Neural cell (in vitro differentiated cells): ENCODE measurements at regions not wholly inside any gene's neighbourhood (a gene's known extent, or its start where the extent isn't known, plus 50 kb on each side); places are given as distances from the start of the nearest gene placed in this dataset.

ENCODE experiments used
- H2AFZ ChIP-seq: fragments of 200-600, 300-800 bp; sonication (generic), shearing (Covaris generic); 2 replicates; pipeline ENCODE4 v1.6.0; 2014; ENCODE audit warnings: low read depth, mild to moderate bottlenecking, antibody characterized with exemption, low read length, moderate library complexity
- H3F3A ChIP-seq: fragments of 200-600 bp; shearing (Covaris generic); 2 replicates; pipeline ENCODE4 v1.6.1; 2016; ENCODE audit warnings: mild to moderate bottlenecking, moderate library complexity, mixed read lengths, antibody characterized with exemption, low read length; ENCODE audit not compliant: insufficient read depth, poor library complexity, severe bottlenecking
- H3K27ac ChIP-seq: fragments of 200-600, 300-800 bp; sonication (generic), shearing (Covaris generic); 2 replicates; pipeline ENCODE4 v1.5.1; 2014; ENCODE audit warnings: mild to moderate bottlenecking, low read length, moderate library complexity
- H3K27me3 ChIP-seq: fragments of 300-800, 200-600 bp; sonication (generic), shearing (Covaris generic); 2 replicates; pipeline ENCODE4 v1.6.0; 2014; ENCODE audit warnings: mild to moderate bottlenecking, low read depth, low read length, moderate library complexity; ENCODE audit not compliant: insufficient read depth
- H3K36me3 ChIP-seq: fragments of 300-800, 200-600 bp; sonication (generic), shearing (Covaris generic); 2 replicates; pipeline ENCODE4 v1.5.1; 2014; ENCODE audit warnings: mild to moderate bottlenecking, antibody characterized with exemption, low read length, moderate library complexity; ENCODE audit not compliant: insufficient read depth
- H3K4me2 ChIP-seq: fragments of 300-800, 200-600 bp; sonication (generic), shearing (Covaris generic); 2 replicates; pipeline ENCODE4 v1.6.0; 2014; ENCODE audit warnings: mild to moderate bottlenecking, low read length
- H3K4me3 ChIP-seq: fragments of 300-800, 200-600 bp; sonication (generic), shearing (Covaris generic); 2 replicates; pipeline ENCODE4 v1.5.1; 2014; ENCODE audit warnings: mild to moderate bottlenecking, low read length, moderate library complexity
- H3K79me2 ChIP-seq: fragments of 200-600 bp; shearing (Covaris generic); replicated peaks from 2 replicates; pipeline ENCODE4 v1.6.0; 2014; ENCODE audit warnings: mild to moderate bottlenecking, low read length, moderate library complexity; ENCODE audit not compliant: insufficient read depth
- H3K9ac ChIP-seq: fragments of 300-800, 200-600 bp; sonication (generic), shearing (Covaris generic); 2 replicates; pipeline ENCODE4 v1.6.1; 2016; ENCODE audit warnings: mild to moderate bottlenecking, low read length, mixed read lengths
- H3K9me2 ChIP-seq: fragments of 200-600 bp; shearing (Covaris generic); 2 replicates; pipeline ENCODE4 v1.6.1; 2016; ENCODE audit warnings: mild to moderate bottlenecking, low read length, mixed read lengths; ENCODE audit not compliant: insufficient read depth
- H3K9me3 ChIP-seq: fragments of 200-600, 300-800 bp; sonication (generic), shearing (Covaris generic); 2 replicates; pipeline ENCODE4 v1.6.1; 2016; ENCODE audit warnings: mild to moderate bottlenecking, mixed run types, low read length, moderate library complexity, mixed read lengths
- H4K20me1 ChIP-seq: fragments of 200-600 bp; shearing (Covaris generic); 2 replicates; pipeline ENCODE4 v1.6.1; 2016; ENCODE audit warnings: mild to moderate bottlenecking, mixed run types; ENCODE audit not compliant: insufficient read depth
- CTCF ChIP-seq: fragments of 450-650 bp; IDR thresholded peaks from 2 replicates; pipeline ENCODE4 v1.5.1; 2014; ENCODE audit warnings: antibody characterized with exemption, mild to moderate bottlenecking, moderate library complexity; ENCODE audit not compliant: poor library complexity, severe bottlenecking
- EP300 ChIP-seq: fragments of 450-650 bp; conservative IDR thresholded peaks from 2 replicates; pipeline ENCODE4 v1.6.1; 2014; ENCODE audit warnings: antibody characterized with exemption, mild to moderate bottlenecking, moderate library complexity; ENCODE audit not compliant: poor library complexity, severe bottlenecking
- EZH2 ChIP-seq: fragments of 200-600, 300-800 bp; shearing (Covaris generic), sonication (generic); IDR thresholded peaks from 2 replicates; pipeline ENCODE4 v1.6.1; 2014; ENCODE audit warnings: antibody characterized with exemption, low read length, borderline replicate concordance, mild to moderate bottlenecking; ENCODE audit not compliant: insufficient read depth, poor library complexity, severe bottlenecking
- MXI1 ChIP-seq: fragments of 450-650 bp; conservative IDR thresholded peaks from 2 replicates; pipeline ENCODE4 v1.6.1; 2014; ENCODE audit warnings: antibody characterized with exemption, mild to moderate bottlenecking; ENCODE audit not compliant: poor library complexity, severe bottlenecking
- POLR2AphosphoS5 ChIP-seq: IDR thresholded peaks from 2 replicates; pipeline ENCODE4 v1.6.1; 2012
- RAD21 ChIP-seq: fragments of 450-650 bp; conservative IDR thresholded peaks from 2 replicates; pipeline ENCODE4 v1.6.1; 2014; ENCODE audit warnings: antibody characterized with exemption, mild to moderate bottlenecking, moderate library complexity
- REST ChIP-seq: IDR thresholded peaks from 2 replicates; pipeline ENCODE4 v1.6.1; 2012; ENCODE audit warnings: borderline replicate concordance
- SMC3 ChIP-seq: fragments of 450-650 bp; conservative IDR thresholded peaks from 2 replicates; pipeline ENCODE4 v1.6.1; 2014; ENCODE audit warnings: antibody characterized with exemption, mild to moderate bottlenecking, moderate library complexity; ENCODE audit not compliant: poor library complexity
- TAF1 ChIP-seq: IDR thresholded peaks from 2 replicates; pipeline ENCODE4 v1.6.1; 2012; ENCODE audit warnings: low read depth

DNA sequence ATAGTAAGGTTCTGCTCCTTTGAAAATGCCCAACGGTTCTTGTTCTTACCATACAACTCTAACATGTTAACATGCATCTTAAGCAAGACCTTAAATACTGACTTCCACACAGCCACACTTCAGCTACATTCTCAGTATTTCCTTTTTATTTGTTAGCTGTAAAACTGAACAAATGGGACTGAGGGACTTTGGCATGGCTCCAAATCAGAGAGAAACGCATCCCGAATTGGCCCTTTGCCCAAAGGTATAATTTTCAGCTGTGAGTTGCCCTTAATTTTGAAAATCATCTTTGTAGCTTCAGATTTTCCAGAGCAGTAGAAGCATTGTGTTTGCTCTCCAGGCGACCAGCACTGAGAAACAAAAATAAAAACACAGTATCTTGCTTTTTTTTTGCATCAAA is 56.4 kb downstream of the NEUROD6 start:
- no peak for TF ChIP-seq SMC3
- no peak for TF ChIP-seq RAD21
- TF ChIP-seq MXI1, result no peak
- no peak for TF ChIP-seq EP300
- no peak for TF ChIP-seq POLR2AphosphoS5
- no peak for TF ChIP-seq EZH2
- TF ChIP-seq CTCF, result no peak
- no peak for TF ChIP-seq TAF1
- Histone ChIP-seq H3K4me3 (no peak overlapping the region), H3K9me2 (no peaks in the 10 kb centered on the region), H3K4me2 (no peak overlapping the region), H4K20me1 (no peaks in the 10 kb centered on the region), H3K9ac (no peak overlapping the region), H3F3A (no peaks in the 10 kb centered on the region), H3K79me2 (no peaks in the 10 kb centered on the region), H3K27me3 (no peaks in the 10 kb centered on the region), H2AFZ (no peak overlapping the region), H3K36me3 (no peaks in the 10 kb centered on the region), H3K9me3 (no peaks in the 10 kb centered on the region), H3K27ac (no peak overlapping the region)

- Histone ChIP-seq H3K9me3 (no peaks in the 10 kb centered on the region), H3K79me2 (no peaks in the 10 kb centered on the region), H3K27ac (no peak overlapping the region), H3K27me3 (no peaks in the 10 kb centered on the region), H3F3A (no peaks in the 10 kb centered on the region), H3K9me2 (no peaks in the 10 kb centered on the region), H3K4me3 (no peak overlapping the region), H2AFZ (no peak overlapping the region), H4K20me1 (no peaks in the 10 kb centered on the region), H3K36me3 (no peaks in the 10 kb centered on the region), H3K9ac (no peak overlapping the region), H3K4me2 (no peak overlapping the region)
- TF ChIP-seq RAD21 (no peak), POLR2AphosphoS5 (no peak), EP300 (no peak), REST (no peak), TAF1 (no peak), MXI1 (no peak), CTCF (no peak), EZH2 (no peak)
Measured at GRCh38 chr7:31271641-31272405, 68.7 kb downstream of the NEUROD6 start.
